Inferior parietal cortex (tissue), 1 donor: ENCODE measurements at regions not wholly inside any gene's neighbourhood (a gene's known extent, or its start where the extent isn't known, plus 50 kb on each side); places are given as distances from the start of the nearest gene placed in this dataset.
A peak's percentile ranks its signal among the peaks of the same experiment; 100 is the strongest.

Experiments used
- DNase-seq: peaks from one replicate; pipeline ENCODE4 v3.0.0-alpha.2; 2016; ENCODE audit errors: extremely low spot score

- DNase-seq = peak; percentile 32
Measured at GRCh38 chr16:51431517-51432241, 280.6 kb upstream of the SALL1 start.

- no peak for DNase-seq
Measured at GRCh38 chr16:51430716-51431369, 279.8 kb upstream of the SALL1 start.

GRCh38 chr16:51429041-51429440, 278.0 kb upstream of the SALL1 start:
- DNase-seq = no peak

- no peak for DNase-seq
Measured at GRCh38 chr16:51427085-51427484, 276.0 kb upstream of the SALL1 start.

- DNase-seq = no peak
Measured at GRCh38 chr16:51426276-51426675, 275.2 kb upstream of the SALL1 start.

- no peak for DNase-seq
Measured at GRCh38 chr16:51420247-51420646, 269.2 kb upstream of the SALL1 start.

- DNase-seq = no peak
Measured at GRCh38 chr16:51419768-51420167, 268.7 kb upstream of the SALL1 start.

- no peak for DNase-seq
Measured at GRCh38 chr16:51418258-51418657, 267.2 kb upstream of the SALL1 start.

GRCh38 chr16:51416926-51417325, 265.9 kb upstream of the SALL1 start:
- DNase-seq = no peak

- DNase-seq = no peak
Measured at GRCh38 chr16:51410125-51410524, 259.1 kb upstream of the SALL1 start.

GRCh38 chr16:51409001-51409675, 258.1 kb upstream of the SALL1 start:
- DNase-seq = no peak

GRCh38 chr16:51408357-51408756, 257.3 kb upstream of the SALL1 start:
- no peak for DNase-seq

GRCh38 chr16:51407921-51408320, 256.9 kb upstream of the SALL1 start:
- DNase-seq = no peak

GRCh38 chr16:51407199-51407598, 256.1 kb upstream of the SALL1 start:
- no peak for DNase-seq

GRCh38 chr16:51405361-51405760, 254.3 kb upstream of the SALL1 start:
- no peak for DNase-seq

GRCh38 chr16:51404386-51404785, 253.3 kb upstream of the SALL1 start:
- DNase-seq = no peak

- DNase-seq = no peak
Measured at GRCh38 chr16:51402785-51403184, 251.7 kb upstream of the SALL1 start.

GRCh38 chr16:51402298-51402697, 251.2 kb upstream of the SALL1 start:
- DNase-seq = no peak

- no peak for DNase-seq
Measured at GRCh38 chr16:51401673-51402072, 250.6 kb upstream of the SALL1 start.

- DNase-seq = no peak
Measured at GRCh38 chr16:51399908-51400670, 249.0 kb upstream of the SALL1 start.

GRCh38 chr16:51394421-51394820, 243.4 kb upstream of the SALL1 start:
- no peak for DNase-seq

- no peak for DNase-seq
Measured at GRCh38 chr16:51393381-51394005, 242.4 kb upstream of the SALL1 start.
